GM23338 (cell line): ENCODE measurements at regions not wholly inside any gene's neighbourhood (a gene's known extent, or its start where the extent isn't known, plus 50 kb on each side); places are given as distances from the start of the nearest gene placed in this dataset.

Experiments used
- ATAC-seq: fragments of 200-7000 bp; cut with Tn5 transposase; 3 replicates; pipeline ENCODE4 v1.9.1; 2020
- DNase-seq: peaks from one replicate; pipeline ENCODE4 v3.0.0-alpha.2; 2015; ENCODE audit warnings: low spot score
- H2AFZ ChIP-seq: fragments of 200-600 bp; sonication (generic); 2 replicates; pipeline ENCODE4 v1.8.0; 2016; ENCODE audit warnings: antibody characterized with exemption, mild to moderate bottlenecking, moderate library complexity
- H3F3A ChIP-seq: fragments of 200-600 bp; sonication (generic); replicated peaks from 2 replicates; pipeline ENCODE4 v1.8.0; 2017; ENCODE audit warnings: antibody characterized with exemption, mixed run types, low read depth
- H3K27ac ChIP-seq: fragments of 200-600 bp; sonication (generic); 2 replicates; pipeline ENCODE4 v1.6.1; 2016; ENCODE audit warnings: low read depth
- H3K27me3 ChIP-seq: fragments of 200-600 bp; sonication (generic); 2 replicates; pipeline ENCODE4 v1.8.0; 2016; ENCODE audit warnings: mild to moderate bottlenecking, mixed run types, moderate library complexity; ENCODE audit not compliant: insufficient read depth
- H3K36me3 ChIP-seq: fragments of 200-600 bp; sonication (generic); 2 replicates; pipeline ENCODE4 v1.8.0; 2016; ENCODE audit warnings: mild to moderate bottlenecking; ENCODE audit not compliant: insufficient read depth
- H3K4me1 ChIP-seq: fragments of 200-600 bp; sonication (generic); 2 replicates; pipeline ENCODE4 v1.8.0; 2016; ENCODE audit warnings: mild to moderate bottlenecking, moderate library complexity; ENCODE audit not compliant: insufficient read depth
- H3K4me2 ChIP-seq: fragments of 200-600 bp; sonication (generic); 2 replicates; pipeline ENCODE4 v1.7.1; 2017; ENCODE audit warnings: mixed run types
- H3K4me3 ChIP-seq: fragments of 200-600 bp; sonication (generic); 2 replicates; pipeline ENCODE4 v1.6.1; 2016; ENCODE audit warnings: mixed run types
- H3K79me2 ChIP-seq: fragments of 200-600 bp; sonication (generic); replicated peaks from 2 replicates; pipeline ENCODE4 v1.8.0; 2017; ENCODE audit warnings: mild to moderate bottlenecking; ENCODE audit not compliant: insufficient read depth
- H3K9me2 ChIP-seq: fragments of 200-600 bp; sonication (generic); 2 replicates; pipeline ENCODE4 v1.8.0; 2017; ENCODE audit not compliant: insufficient read depth
- H4K20me1 ChIP-seq: fragments of 200-600 bp; sonication (generic); replicated peaks from 2 replicates; pipeline ENCODE4 v1.8.0; 2017; ENCODE audit warnings: mild to moderate bottlenecking; ENCODE audit not compliant: insufficient read depth
- H3K27ac Mint-ChIP-seq: 2 replicates; pipeline ENCODE4 v1.8.0; 2020; ENCODE audit warnings: inconsistent platforms, mild to moderate bottlenecking, moderate library complexity, mixed read lengths
- H3K27me3 Mint-ChIP-seq: 3 replicates; pipeline ENCODE4 v1.8.0; 2022; ENCODE audit warnings: low read depth, mild to moderate bottlenecking, moderate library complexity, mixed read lengths, inconsistent platforms; ENCODE audit not compliant: insufficient read depth, poor library complexity
- H3K36me3 Mint-ChIP-seq: 3 replicates; pipeline ENCODE4 v1.8.0; 2021; ENCODE audit warnings: low read depth, mild to moderate bottlenecking, inconsistent platforms, moderate library complexity, mixed read lengths
- H3K4me1 Mint-ChIP-seq: 3 replicates; pipeline ENCODE4 v1.8.0; 2020; ENCODE audit warnings: mild to moderate bottlenecking, inconsistent platforms, mixed read lengths
- H3K4me3 Mint-ChIP-seq: 3 replicates; pipeline ENCODE4 v1.8.0; 2021; ENCODE audit warnings: moderate library complexity, mild to moderate bottlenecking, inconsistent platforms, mixed read lengths
- H3K9me3 Mint-ChIP-seq: 3 replicates; pipeline ENCODE4 v1.8.0; 2020; ENCODE audit warnings: moderate library complexity, mild to moderate bottlenecking, inconsistent platforms, mixed read lengths
- EZH2 ChIP-seq: fragments of 200-600 bp; sonication (generic); IDR thresholded peaks from one replicate; pipeline ENCODE4 v1.8.0; 2017; ENCODE audit warnings: antibody characterized with exemption, mild to moderate bottlenecking, low read depth; ENCODE audit not compliant: unreplicated experiment
- NANOG ChIP-seq: IDR thresholded peaks from 2 replicates; pipeline ENCODE4 v1.6.1; 2016; ENCODE audit warnings: antibody characterized with exemption, borderline replicate concordance
- STAT1 ChIP-seq: IDR thresholded peaks from one replicate; pipeline ENCODE4 v1.6.1; 2016; ENCODE audit warnings: antibody characterized with exemption; ENCODE audit not compliant: unreplicated experiment
- ZNF331 ChIP-seq: fragments of 250-450 bp; sonication (Bioruptor Pico); IDR thresholded peaks from 2 replicates; pipeline ENCODE4 v1.5.0; 2020; ENCODE audit warnings: low read depth, mild to moderate bottlenecking, moderate library complexity
- TF ChIP-seq, protein P1 (sequence below), 2 experiments: fragments of 200-600 bp in 1 of 2; sonication (generic) in 1 of 2; conservative IDR thresholded peaks; 2 replicates each; pipeline versions ENCODE4 v1.5.1 to v1.6.1; 2016 to 2017; ENCODE audit warnings: antibody characterized with exemption in 2 of 2, low read depth in 2 of 2, mild to moderate bottlenecking in 2 of 2, moderate library complexity in 1 of 2

DNA sequence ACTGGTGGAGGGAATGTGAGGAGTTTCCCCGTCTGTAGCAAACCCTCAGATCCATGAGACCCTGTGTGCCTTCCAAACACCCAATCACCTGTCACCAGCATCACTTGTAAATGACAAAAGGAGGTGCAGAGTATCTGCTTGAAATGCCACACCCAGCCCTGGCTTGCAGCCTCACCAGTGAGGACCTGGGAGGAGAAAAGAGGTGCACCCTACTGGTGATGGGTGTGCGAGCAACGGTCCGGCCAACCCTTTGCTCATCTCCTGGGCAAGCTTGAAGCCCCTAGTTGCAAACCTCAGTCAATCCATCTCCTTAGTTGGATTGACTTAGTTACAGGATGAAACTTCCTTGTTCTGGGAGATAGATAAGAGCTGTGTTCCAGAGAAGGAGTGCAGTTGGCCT is 62.4 kb upstream of the WAPL start:
- Histone ChIP-seq H3K4me3 (no peak overlapping the region), H3K27me3 (no peaks in the 10 kb centered on the region), H4K20me1 (no peaks in the 10 kb centered on the region; the same call in 1 of the 2 replicates), H3K36me3 (no peaks in the 10 kb centered on the region), H3F3A (no peaks in the 10 kb centered on the region), H3K4me2 (no peak overlapping the region), H3K27ac (no peak overlapping the region), H3K4me1 (no peaks in the 10 kb centered on the region), H3K79me2 (no peaks in the 10 kb centered on the region), H2AFZ (no peak overlapping the region), H3K9me2 (no peaks in the 10 kb centered on the region)
- Mint-ChIP-seq H3K36me3 (no peaks in the 10 kb centered on the region), H3K27ac (no peak overlapping the region), H3K4me1 (no peaks in the 10 kb centered on the region), H3K27me3 (peaks cover 4% of the 10 kb centered on the region), H3K4me3 (no peak overlapping the region), H3K9me3 (no peaks in the 10 kb centered on the region)
- DNase-seq = peak; percentile 72
- peak; percentile 78 for ATAC-seq
- TF ChIP-seq EZH2 = no peak
- TF ChIP-seq, protein P1, sequence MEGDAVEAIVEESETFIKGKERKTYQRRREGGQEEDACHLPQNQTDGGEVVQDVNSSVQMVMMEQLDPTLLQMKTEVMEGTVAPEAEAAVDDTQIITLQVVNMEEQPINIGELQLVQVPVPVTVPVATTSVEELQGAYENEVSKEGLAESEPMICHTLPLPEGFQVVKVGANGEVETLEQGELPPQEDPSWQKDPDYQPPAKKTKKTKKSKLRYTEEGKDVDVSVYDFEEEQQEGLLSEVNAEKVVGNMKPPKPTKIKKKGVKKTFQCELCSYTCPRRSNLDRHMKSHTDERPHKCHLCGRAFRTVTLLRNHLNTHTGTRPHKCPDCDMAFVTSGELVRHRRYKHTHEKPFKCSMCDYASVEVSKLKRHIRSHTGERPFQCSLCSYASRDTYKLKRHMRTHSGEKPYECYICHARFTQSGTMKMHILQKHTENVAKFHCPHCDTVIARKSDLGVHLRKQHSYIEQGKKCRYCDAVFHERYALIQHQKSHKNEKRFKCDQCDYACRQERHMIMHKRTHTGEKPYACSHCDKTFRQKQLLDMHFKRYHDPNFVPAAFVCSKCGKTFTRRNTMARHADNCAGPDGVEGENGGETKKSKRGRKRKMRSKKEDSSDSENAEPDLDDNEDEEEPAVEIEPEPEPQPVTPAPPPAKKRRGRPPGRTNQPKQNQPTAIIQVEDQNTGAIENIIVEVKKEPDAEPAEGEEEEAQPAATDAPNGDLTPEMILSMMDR (conservative IDR thresholded peaks at IDR 0.05; ENCODE audit: low read depth in 2 of 2) = peak; percentile 53 to 69
- no peak for TF ChIP-seq ZNF331 (CRISPR knock-in tag)
- no peak for TF ChIP-seq NANOG

- H3K9me2 ChIP-seq = no peaks in the 10 kb centered on the region
- no peaks in the 10 kb centered on the region for H3K36me3 ChIP-seq
- no peak overlapping the region for H3K4me2 ChIP-seq
- H3F3A ChIP-seq = no peaks in the 10 kb centered on the region
- H3K4me1 ChIP-seq = no peaks in the 10 kb centered on the region
- H3K4me3 Mint-ChIP-seq = no peak overlapping the region
- peak overlapping the region; percentile 2; the same call in 1 of the 2 replicates for H2AFZ ChIP-seq
- no peaks in the 10 kb centered on the region for H3K9me3 Mint-ChIP-seq
- no peaks in the 10 kb centered on the region; the same call in 1 of the 2 replicates for H4K20me1 ChIP-seq
- no peaks in the 10 kb centered on the region for H3K27me3 ChIP-seq
- DNase-seq = peak; percentile 88
- ATAC-seq = peak; percentile 93
- no peak overlapping the region for H3K27ac ChIP-seq
- H3K36me3 Mint-ChIP-seq = no peaks in the 10 kb centered on the region
- TF ChIP-seq STAT1 = no peak
- TF ChIP-seq, protein P1 (conservative IDR thresholded peaks at IDR 0.05; ENCODE audit: low read depth in 2 of 2) = peak; percentile 98
- H3K27me3 Mint-ChIP-seq = peaks cover 4% of the 10 kb centered on the region
- no peak overlapping the region for H3K4me3 ChIP-seq
- no peaks in the 10 kb centered on the region for H3K79me2 ChIP-seq
- H3K27ac Mint-ChIP-seq = no peak overlapping the region
- H3K4me1 Mint-ChIP-seq = no peaks in the 10 kb centered on the region
Observed at GRCh38 chr10:86585037-86585929, 63.7 kb upstream of the WAPL start.
